HG02870 (cell line): ENCODE measurements at regions not wholly inside any gene's neighbourhood (a gene's known extent, or its start where the extent isn't known, plus 50 kb on each side); places are given as distances from the start of the nearest gene placed in this dataset.

Source experiments
- ATAC-seq: cut with Tn5 transposase; IDR thresholded peaks from one replicate; pipeline ENCODE4 v1.9.1; 2021; ENCODE audit warnings: mild to moderate bottlenecking, moderate library complexity; ENCODE audit not compliant: unreplicated experiment

- no peak for ATAC-seq
Measured at GRCh38 chr7:131010717-131011431, 276.9 kb upstream of the KLF14 start.

GRCh38 chr7:131011432-131011742 lies 277.4 kb upstream of the KLF14 start:
- ATAC-seq: no peak

- ATAC-seq: no peak
Measured at GRCh38 chr7:131011976-131012375, 278.0 kb upstream of the KLF14 start.

- ATAC-seq: no peak
Measured at GRCh38 chr7:131012477-131013031, 278.5 kb upstream of the KLF14 start.

GRCh38 chr7:131013716-131014115 lies 279.7 kb upstream of the KLF14 start:
- no peak for ATAC-seq

GRCh38 chr7:131014906-131015656 lies 281.1 kb upstream of the KLF14 start:
- ATAC-seq: no peak

- no peak for ATAC-seq
Measured at GRCh38 chr7:131015657-131015958, 281.6 kb upstream of the KLF14 start.

GRCh38 chr7:131016230-131016629 lies 282.2 kb upstream of the KLF14 start:
- no peak for ATAC-seq

GRCh38 chr7:131019351-131019750 lies 285.3 kb upstream of the KLF14 start:
- no peak for ATAC-seq

GRCh38 chr7:131020759-131021261 lies 286.8 kb upstream of the KLF14 start:
- ATAC-seq: peak; percentile 25

GRCh38 chr7:131021460-131021859 lies 287.5 kb upstream of the KLF14 start:
- ATAC-seq: peak; percentile 49

GRCh38 chr7:131021902-131022301 lies 287.9 kb upstream of the KLF14 start:
- ATAC-seq: no peak

GRCh38 chr7:131026297-131027000 lies 292.4 kb upstream of the KLF14 start:
- peak; percentile 38 for ATAC-seq

- no peak for ATAC-seq
Measured at GRCh38 chr7:131027287-131027773, 293.3 kb upstream of the KLF14 start.

GRCh38 chr7:131028295-131028694 lies 294.3 kb upstream of the KLF14 start:
- ATAC-seq: no peak

- no peak for ATAC-seq
Measured at GRCh38 chr7:131029002-131029401, 295.0 kb upstream of the KLF14 start.

- ATAC-seq: peak; percentile 72
Measured at GRCh38 chr7:131031099-131031868, 296.4 kb upstream of the MKLN1 start.

- no peak for ATAC-seq
Measured at GRCh38 chr7:131032786-131033185, 294.9 kb upstream of the MKLN1 start.

GRCh38 chr7:131034166-131034881 lies 293.4 kb upstream of the MKLN1 start:
- ATAC-seq: no peak
